ENCODE measurements at regions not wholly inside any gene's neighbourhood (a gene's known extent, or its start where the extent isn't known, plus 50 kb on each side); places are given as distances from the start of the nearest gene placed in this dataset.

DNA sequence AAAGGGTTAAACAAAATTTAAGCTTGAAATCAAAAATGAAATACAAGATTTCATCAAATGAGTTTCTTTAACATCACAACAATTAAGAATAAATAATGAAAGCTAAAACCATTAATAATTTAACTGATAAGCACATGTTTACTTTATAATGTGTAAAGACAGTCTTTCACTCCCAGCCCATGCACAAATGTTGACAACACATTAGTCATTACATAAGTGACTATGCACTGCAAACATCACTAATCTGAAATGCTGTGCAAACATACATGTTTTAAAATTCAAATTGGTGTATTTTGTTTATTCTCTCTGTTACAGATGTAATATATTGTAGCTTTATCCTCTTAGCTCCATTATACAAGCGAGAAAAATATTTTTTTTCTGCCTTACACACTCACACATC, 220.6 kb upstream of the CPXCR1 start:
- no peaks in the 10 kb centered on the region for H3K4me1 ChIP-seq (ENCODE audit: control insufficient read depth, insufficient read depth, low read length)
- H3K36me3 ChIP-seq (ENCODE audit: control insufficient read depth, insufficient read depth, low read length), result no peaks in the 10 kb centered on the region
- no peak overlapping the region for H3K27ac ChIP-seq (ENCODE audit: low read depth, low read length)
- no peak overlapping the region for H3K4me3 ChIP-seq (ENCODE audit: low read depth, low read length)
- no peaks in the 10 kb centered on the region for H3K27me3 ChIP-seq (ENCODE audit: control insufficient read depth, insufficient read depth, low read length)
- no CpG with 5 or more reads among the region's 1 CpG for WGBS (ENCODE audit: insufficient coverage)
- peaks cover 5% of the 10 kb centered on the region for H3K9me3 ChIP-seq (ENCODE audit: control insufficient read depth, insufficient read depth, low read length)
- no peak for DNase-seq (ENCODE audit: low read depth in 4 of 6, low spot score in 6 of 6)

DNA sequence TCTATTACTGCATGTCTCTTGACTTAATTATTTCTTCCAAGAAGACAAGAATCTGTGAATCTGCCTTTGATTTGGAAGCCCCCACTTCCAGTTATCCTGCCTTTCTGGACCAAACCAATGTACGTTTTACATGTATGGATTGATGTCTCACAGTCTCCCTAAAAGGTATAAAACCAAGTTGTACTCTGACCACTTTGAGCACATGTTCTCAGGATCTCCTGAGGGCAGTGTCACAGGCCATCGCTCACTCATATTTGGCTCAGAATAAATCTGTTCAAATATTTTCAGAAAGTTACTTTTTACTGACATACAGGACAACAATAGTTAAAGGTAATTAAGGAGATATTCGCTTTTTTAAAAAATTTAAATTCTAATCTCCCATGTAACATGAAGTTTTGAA, 188.6 kb upstream of the CPXCR1 start:
- no peak for DNase-seq (ENCODE audit: low read depth in 4 of 6, low spot score in 6 of 6)
- H3K27me3 ChIP-seq (ENCODE audit: control insufficient read depth, insufficient read depth, low read length), result no peaks in the 10 kb centered on the region
- H3K4me1 ChIP-seq (ENCODE audit: control insufficient read depth, insufficient read depth, low read length), result no peaks in the 10 kb centered on the region
- H3K27ac ChIP-seq (ENCODE audit: low read depth, low read length), result no peak overlapping the region
- 60% methylated on average over 1 of the region's 3 CpGs for WGBS (ENCODE audit: insufficient coverage)
- H3K4me3 ChIP-seq (ENCODE audit: low read depth, low read length), result no peak overlapping the region
- no peaks in the 10 kb centered on the region for H3K36me3 ChIP-seq (ENCODE audit: control insufficient read depth, insufficient read depth, low read length)
- H3K9me3 ChIP-seq (ENCODE audit: control insufficient read depth, insufficient read depth, low read length), result no peaks in the 10 kb centered on the region

DNA sequence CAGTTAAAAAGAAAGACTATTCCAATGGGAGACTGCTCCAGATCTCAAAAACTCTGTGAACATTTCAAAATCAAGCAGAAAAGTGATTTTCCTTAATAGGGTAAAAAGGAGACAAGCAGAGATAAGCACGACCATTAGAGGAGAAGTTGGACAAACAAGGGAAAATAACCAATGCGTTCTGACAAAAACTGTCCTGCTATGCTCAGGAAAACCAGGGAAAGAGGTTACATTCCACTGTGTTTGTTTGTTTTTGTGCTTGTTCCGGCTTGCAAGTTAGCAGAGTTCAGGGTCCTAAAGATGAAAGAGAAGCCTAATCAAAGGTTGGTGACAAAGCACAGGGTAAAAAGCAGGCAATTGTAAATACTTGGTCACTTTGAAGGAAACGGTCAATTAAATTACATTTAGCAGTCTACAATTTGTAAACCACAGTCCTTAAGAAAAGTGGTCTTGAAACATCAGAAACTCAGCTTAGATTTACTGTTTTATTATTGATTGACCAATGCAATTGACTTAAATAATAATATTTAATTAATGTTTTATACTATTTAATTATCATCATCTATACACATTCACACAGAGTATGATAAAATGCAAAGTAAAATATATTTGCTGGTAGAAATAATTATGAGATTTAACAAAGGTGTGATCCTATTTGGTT, 186.2 kb upstream of the CPXCR1 start:
- Histone ChIP-seq H3K36me3 (ENCODE audit: control insufficient read depth, insufficient read depth, low read length) (no peaks in the 10 kb centered on the region), H3K27ac (ENCODE audit: low read depth, low read length) (no peak overlapping the region), H3K9me3 (ENCODE audit: control insufficient read depth, insufficient read depth, low read length) (no peaks in the 10 kb centered on the region), H3K4me1 (ENCODE audit: control insufficient read depth, insufficient read depth, low read length) (no peaks in the 10 kb centered on the region), H3K27me3 (ENCODE audit: control insufficient read depth, insufficient read depth, low read length) (no peaks in the 10 kb centered on the region), H3K4me3 (ENCODE audit: low read depth, low read length) (no peak overlapping the region)
- WGBS (ENCODE audit: insufficient coverage), result 16% methylated on average over 3 of the region's 4 CpGs
- DNase-seq (ENCODE audit: low read depth in 4 of 6, low spot score in 6 of 6), result no peak

DNA sequence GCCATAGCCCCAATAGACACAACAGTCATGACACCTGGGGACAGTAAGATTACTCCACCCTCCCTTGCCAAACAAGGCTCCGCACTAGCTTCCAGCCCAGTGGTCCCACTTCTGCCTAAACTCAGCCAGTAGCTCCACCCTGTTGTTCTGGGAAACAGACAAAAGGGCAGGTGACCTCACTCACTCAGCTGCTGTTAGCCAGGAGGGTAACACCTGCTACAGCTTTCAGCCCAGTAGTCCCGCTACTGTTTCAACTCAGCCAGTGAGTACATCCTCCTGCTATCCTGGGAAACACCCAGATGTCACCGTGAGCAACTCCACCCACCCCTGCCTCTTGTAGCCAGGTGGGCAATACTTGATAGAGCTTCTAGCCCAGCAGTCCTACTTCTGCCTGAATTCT, 162.7 kb upstream of the CPXCR1 start:
- no peak for DNase-seq (ENCODE audit: low read depth in 4 of 6, low spot score in 6 of 6)
- Histone ChIP-seq H3K9me3 (ENCODE audit: control insufficient read depth, insufficient read depth, low read length) (peaks cover 3% of the 10 kb centered on the region), H3K27ac (ENCODE audit: low read depth, low read length) (no peak overlapping the region), H3K4me3 (ENCODE audit: low read depth, low read length) (no peak overlapping the region), H3K4me1 (ENCODE audit: control insufficient read depth, insufficient read depth, low read length) (no peaks in the 10 kb centered on the region), H3K36me3 (ENCODE audit: control insufficient read depth, insufficient read depth, low read length) (no peaks in the 10 kb centered on the region), H3K27me3 (ENCODE audit: control insufficient read depth, insufficient read depth, low read length) (no peaks in the 10 kb centered on the region)
- WGBS (ENCODE audit: insufficient coverage), result 83% methylated on average over 3 of the region's 3 CpGs

DNA sequence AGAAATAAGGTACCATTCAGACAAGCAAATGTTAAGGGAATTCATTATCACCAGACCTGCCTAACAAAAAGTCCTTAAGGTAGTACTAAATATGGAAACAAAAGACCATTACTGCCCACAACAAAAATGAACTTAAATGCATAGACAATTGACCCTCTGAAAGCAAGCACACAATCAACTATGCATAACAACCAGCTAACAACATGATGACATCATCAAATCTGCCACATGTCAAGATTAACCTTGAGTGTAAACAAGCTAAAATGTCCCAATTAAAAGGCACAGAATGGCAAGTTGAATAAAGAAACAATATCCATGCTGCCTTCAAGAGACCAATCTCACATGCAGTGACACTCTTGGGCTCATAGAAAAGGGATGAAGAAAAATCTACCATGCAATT, 160.7 kb upstream of the CPXCR1 start:
- Histone ChIP-seq H3K27ac (ENCODE audit: low read depth, low read length) (no peak overlapping the region), H3K27me3 (ENCODE audit: control insufficient read depth, insufficient read depth, low read length) (no peaks in the 10 kb centered on the region), H3K9me3 (ENCODE audit: control insufficient read depth, insufficient read depth, low read length) (peaks cover 3% of the 10 kb centered on the region), H3K36me3 (ENCODE audit: control insufficient read depth, insufficient read depth, low read length) (no peaks in the 10 kb centered on the region), H3K4me1 (ENCODE audit: control insufficient read depth, insufficient read depth, low read length) (no peaks in the 10 kb centered on the region), H3K4me3 (ENCODE audit: low read depth, low read length) (no peak overlapping the region)
- DNase-seq (ENCODE audit: low read depth in 4 of 6, low spot score in 6 of 6), result no peak

DNA sequence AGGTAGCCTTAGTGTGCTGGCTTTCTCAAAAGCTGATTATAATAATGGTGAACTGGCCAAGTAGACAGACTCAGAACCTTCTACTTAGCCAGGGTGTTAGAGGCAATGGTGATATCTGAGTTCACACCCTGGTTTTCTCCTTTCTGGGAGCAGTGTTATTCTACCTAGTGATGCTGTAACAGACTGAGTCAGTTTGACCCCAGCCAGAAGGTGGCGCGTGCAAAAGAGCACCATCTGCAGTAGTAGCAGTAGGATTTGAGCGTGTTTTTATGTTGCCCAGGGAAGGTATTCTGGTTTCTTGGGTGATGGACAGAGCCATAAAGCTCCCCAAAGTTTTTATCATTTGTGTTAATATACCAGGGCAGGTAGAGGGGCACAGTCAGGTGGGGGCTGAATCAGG, 143.8 kb upstream of the CPXCR1 start:
- no peak for DNase-seq (ENCODE audit: low read depth in 4 of 6, low spot score in 6 of 6)
- H3K9me3 ChIP-seq (ENCODE audit: control insufficient read depth, insufficient read depth, low read length), result no peaks in the 10 kb centered on the region
- WGBS (ENCODE audit: insufficient coverage), result 74% methylated on average over 3 of the region's 3 CpGs
- no peak overlapping the region for H3K27ac ChIP-seq (ENCODE audit: low read depth, low read length)
- no peaks in the 10 kb centered on the region for H3K27me3 ChIP-seq (ENCODE audit: control insufficient read depth, insufficient read depth, low read length)
- no peaks in the 10 kb centered on the region for H3K36me3 ChIP-seq (ENCODE audit: control insufficient read depth, insufficient read depth, low read length)
- no peak overlapping the region for H3K4me3 ChIP-seq (ENCODE audit: low read depth, low read length)
- H3K4me1 ChIP-seq (ENCODE audit: control insufficient read depth, insufficient read depth, low read length), result no peaks in the 10 kb centered on the region

DNA sequence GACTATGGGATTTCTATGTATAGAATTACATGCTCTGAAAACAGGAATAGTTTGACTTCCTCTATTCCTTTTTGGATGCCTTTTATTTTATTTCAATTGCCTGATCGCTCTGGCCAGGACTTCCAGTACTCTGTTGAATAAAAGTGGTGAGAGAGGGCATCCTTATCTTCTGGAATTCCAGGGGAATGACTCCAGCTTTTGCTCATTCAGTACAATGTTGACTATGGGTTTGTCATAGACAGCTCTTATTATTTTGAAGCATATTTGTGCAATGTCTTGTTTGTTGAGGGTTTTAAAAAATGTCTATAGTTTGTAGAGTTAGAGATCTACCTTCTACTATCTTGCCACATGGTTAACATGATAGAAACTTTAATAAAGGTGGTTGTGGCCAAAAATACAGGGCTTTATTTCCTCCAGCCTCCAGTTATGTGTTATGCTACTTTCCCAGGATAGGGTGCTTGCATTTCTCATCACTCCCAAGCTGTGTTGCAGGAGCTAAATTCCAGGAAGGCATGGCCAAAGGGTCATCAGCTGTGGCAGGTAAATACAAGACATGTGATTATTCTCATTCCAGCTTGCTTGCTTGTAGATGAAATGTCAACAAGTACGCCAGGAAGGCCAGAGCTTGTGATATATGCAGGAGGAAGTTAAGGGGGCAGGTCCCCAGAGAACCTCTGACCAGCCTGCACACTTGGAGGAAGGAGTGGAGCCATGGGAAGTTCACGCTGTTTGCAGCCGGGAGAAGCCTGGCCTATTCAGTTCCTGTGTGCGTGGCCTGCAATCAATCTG, 142.4 kb upstream of the CPXCR1 start:
- Histone ChIP-seq H3K27ac (ENCODE audit: low read depth, low read length) (no peak overlapping the region), H3K36me3 (ENCODE audit: control insufficient read depth, insufficient read depth, low read length) (no peaks in the 10 kb centered on the region), H3K4me1 (ENCODE audit: control insufficient read depth, insufficient read depth, low read length) (no peaks in the 10 kb centered on the region), H3K4me3 (ENCODE audit: low read depth, low read length) (no peak overlapping the region), H3K27me3 (ENCODE audit: control insufficient read depth, insufficient read depth, low read length) (no peaks in the 10 kb centered on the region), H3K9me3 (ENCODE audit: control insufficient read depth, insufficient read depth, low read length) (no peaks in the 10 kb centered on the region)
- peak in 1 of 6 donors; percentile 1 for DNase-seq (ENCODE audit: low read depth in 4 of 6, low spot score in 6 of 6)
- 54% methylated on average over 3 of the region's 5 CpGs for WGBS (ENCODE audit: insufficient coverage)

DNA sequence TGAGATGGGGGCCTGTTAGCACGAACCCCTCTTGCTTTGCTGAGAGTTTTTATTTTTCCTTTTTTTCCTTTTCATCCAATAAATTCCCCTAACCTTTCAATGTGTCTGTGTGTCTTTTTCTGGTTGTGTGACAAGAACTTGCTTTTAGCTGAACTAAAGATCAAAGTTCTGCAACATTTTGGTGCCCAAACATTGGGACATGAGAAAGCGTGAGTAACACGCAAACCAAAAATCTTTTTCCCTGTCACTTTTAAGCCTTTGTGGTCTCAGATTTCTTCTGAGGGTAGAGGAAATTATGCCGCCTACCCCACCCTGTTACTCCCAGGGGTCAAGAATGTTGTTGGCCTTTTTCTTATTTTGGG, 141.8 kb upstream of the CPXCR1 start:
- H3K27ac ChIP-seq (ENCODE audit: low read depth, low read length), result no peak overlapping the region

DNA sequence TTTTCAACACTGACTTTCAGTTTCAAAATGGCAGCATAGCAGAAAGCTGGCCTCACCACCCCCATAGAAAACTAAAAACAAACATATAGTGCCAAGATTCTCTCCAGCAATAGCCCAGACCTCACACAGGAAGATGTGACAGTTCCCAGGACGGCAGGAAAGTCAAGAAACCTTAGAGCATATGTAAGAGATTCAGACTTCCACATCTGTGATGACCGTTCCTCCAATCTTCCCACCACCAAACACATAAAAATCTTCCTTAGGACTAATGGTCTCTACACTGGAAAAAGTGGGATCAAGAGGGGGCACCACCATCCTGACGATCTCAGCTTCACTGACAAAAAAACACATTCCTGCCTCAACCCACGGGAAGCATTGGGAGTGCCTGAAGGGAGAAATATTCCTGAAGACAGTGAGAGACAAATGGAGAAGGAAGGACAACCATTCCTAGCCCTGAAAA, 134.1 kb upstream of the CPXCR1 start:
- DNase-seq (ENCODE audit: low read depth in 4 of 6, low spot score in 6 of 6), result no peak
- no peaks in the 10 kb centered on the region for H3K36me3 ChIP-seq (ENCODE audit: control insufficient read depth, insufficient read depth, low read length)
- no peaks in the 10 kb centered on the region for H3K4me1 ChIP-seq (ENCODE audit: control insufficient read depth, insufficient read depth, low read length)
- WGBS (ENCODE audit: insufficient coverage), result no CpG with 5 or more reads among the region's 4 CpGs
- H3K9me3 ChIP-seq (ENCODE audit: control insufficient read depth, insufficient read depth, low read length), result no peaks in the 10 kb centered on the region
- no peaks in the 10 kb centered on the region for H3K27me3 ChIP-seq (ENCODE audit: control insufficient read depth, insufficient read depth, low read length)
- no peak overlapping the region for H3K4me3 ChIP-seq (ENCODE audit: low read depth, low read length)
- no peak overlapping the region for H3K27ac ChIP-seq (ENCODE audit: low read depth, low read length)

More for the DNA sequence above, 141.8 kb upstream of the CPXCR1 start:
- no peak overlapping the region for H3K4me3 ChIP-seq (ENCODE audit: low read depth, low read length)
- no peak for DNase-seq (ENCODE audit: low read depth in 4 of 6, low spot score in 6 of 6)
- no peaks in the 10 kb centered on the region for H3K36me3 ChIP-seq (ENCODE audit: control insufficient read depth, insufficient read depth, low read length)
- no peaks in the 10 kb centered on the region for H3K27me3 ChIP-seq (ENCODE audit: control insufficient read depth, insufficient read depth, low read length)
- no peaks in the 10 kb centered on the region for H3K9me3 ChIP-seq (ENCODE audit: control insufficient read depth, insufficient read depth, low read length)
- no peaks in the 10 kb centered on the region for H3K4me1 ChIP-seq (ENCODE audit: control insufficient read depth, insufficient read depth, low read length)
- WGBS (ENCODE audit: insufficient coverage), result no CpG with 5 or more reads among the region's 4 CpGs

DNA sequence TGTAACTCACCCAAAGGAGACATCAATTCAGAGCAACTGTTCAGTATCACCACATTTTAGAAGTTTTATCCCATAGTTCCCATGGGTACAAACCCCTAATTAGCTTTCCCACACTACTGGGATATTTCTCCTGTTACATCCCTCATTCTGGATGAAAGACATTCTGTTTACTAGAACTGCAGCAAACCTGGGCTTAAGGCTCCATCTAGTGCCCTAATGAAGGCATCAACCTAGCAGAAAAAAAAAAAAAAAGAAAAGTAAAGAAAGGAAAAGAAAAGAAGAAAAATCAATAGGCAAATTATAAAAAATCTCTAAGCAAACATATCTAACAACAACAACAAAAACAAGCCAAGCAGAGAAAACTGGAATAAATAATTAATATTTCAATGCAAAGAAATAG, 133.7 kb upstream of the CPXCR1 start:
- H3K36me3 ChIP-seq (ENCODE audit: control insufficient read depth, insufficient read depth, low read length), result no peaks in the 10 kb centered on the region
- no peak overlapping the region for H3K4me3 ChIP-seq (ENCODE audit: low read depth, low read length)
- H3K27me3 ChIP-seq (ENCODE audit: control insufficient read depth, insufficient read depth, low read length), result no peaks in the 10 kb centered on the region
- no peak overlapping the region for H3K27ac ChIP-seq (ENCODE audit: low read depth, low read length)
- H3K9me3 ChIP-seq (ENCODE audit: control insufficient read depth, insufficient read depth, low read length), result peaks cover 1% of the 10 kb centered on the region
- peak in 4 of 6 donors; percentile 1 to 54 (median 21) for DNase-seq (ENCODE audit: low read depth in 4 of 6, low spot score in 6 of 6)
- no peaks in the 10 kb centered on the region for H3K4me1 ChIP-seq (ENCODE audit: control insufficient read depth, insufficient read depth, low read length)

Data from spinal cord (tissue), 9 donors.